ENCODE measurements at regions not wholly inside any gene's neighbourhood (a gene's known extent, or its start where the extent isn't known, plus 50 kb on each side); places are given as distances from the start of the nearest gene placed in this dataset.

GRCh38 chr6:92522589-92522988 is 896.8 kb downstream of the EPHA7 start:
- Histone ChIP-seq H3K4me3 (replicated peaks; ENCODE audit: insufficient read depth, low read length) (no peak overlapping the region), H3K27me3 (ENCODE audit: insufficient read depth, poor library complexity, severe bottlenecking) (no peaks in the 10 kb centered on the region), H3K27ac (replicated peaks) (no peak overlapping the region)
- no peak for DNase-seq (ENCODE audit: low read depth in 1 of 2, low spot score in 1 of 2)
- TF ChIP-seq POLR2AphosphoS5 (IDR thresholded peaks at IDR 0.05; ENCODE audit: low read depth) (no peak), REST (IDR thresholded peaks at IDR 0.05; ENCODE audit: insufficient replicate concordance, low read depth) (no peak), SPI1 (IDR thresholded peaks at IDR 0.05; ENCODE audit: borderline replicate concordance, low read depth) (no peak), GABPA (IDR thresholded peaks at IDR 0.05; ENCODE audit: low read depth) (no peak)
- TF ChIP-seq, protein P1, sequence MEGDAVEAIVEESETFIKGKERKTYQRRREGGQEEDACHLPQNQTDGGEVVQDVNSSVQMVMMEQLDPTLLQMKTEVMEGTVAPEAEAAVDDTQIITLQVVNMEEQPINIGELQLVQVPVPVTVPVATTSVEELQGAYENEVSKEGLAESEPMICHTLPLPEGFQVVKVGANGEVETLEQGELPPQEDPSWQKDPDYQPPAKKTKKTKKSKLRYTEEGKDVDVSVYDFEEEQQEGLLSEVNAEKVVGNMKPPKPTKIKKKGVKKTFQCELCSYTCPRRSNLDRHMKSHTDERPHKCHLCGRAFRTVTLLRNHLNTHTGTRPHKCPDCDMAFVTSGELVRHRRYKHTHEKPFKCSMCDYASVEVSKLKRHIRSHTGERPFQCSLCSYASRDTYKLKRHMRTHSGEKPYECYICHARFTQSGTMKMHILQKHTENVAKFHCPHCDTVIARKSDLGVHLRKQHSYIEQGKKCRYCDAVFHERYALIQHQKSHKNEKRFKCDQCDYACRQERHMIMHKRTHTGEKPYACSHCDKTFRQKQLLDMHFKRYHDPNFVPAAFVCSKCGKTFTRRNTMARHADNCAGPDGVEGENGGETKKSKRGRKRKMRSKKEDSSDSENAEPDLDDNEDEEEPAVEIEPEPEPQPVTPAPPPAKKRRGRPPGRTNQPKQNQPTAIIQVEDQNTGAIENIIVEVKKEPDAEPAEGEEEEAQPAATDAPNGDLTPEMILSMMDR (IDR thresholded peaks at IDR 0.05; ENCODE audit: insufficient read depth, low read length): no peak

DNA sequence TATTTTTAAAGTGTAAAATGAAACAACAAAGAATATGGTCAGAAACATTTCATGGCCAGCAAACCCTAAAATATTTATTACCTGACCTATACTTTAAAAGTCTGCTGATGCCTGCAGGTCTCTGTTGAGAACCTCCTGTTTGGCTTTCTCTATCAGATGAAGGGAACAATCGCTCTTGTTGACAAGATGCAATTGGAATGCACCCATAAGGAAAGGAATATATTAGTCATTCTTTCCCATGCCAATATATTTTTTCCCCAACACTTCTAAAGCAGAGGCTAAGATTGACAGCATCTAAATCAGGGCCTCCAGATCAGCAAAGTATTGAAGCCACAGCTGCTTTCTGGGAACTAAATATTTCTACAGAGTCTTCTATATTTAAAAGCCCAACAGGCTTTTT is 897.8 kb downstream of the EPHA7 start:
- TF ChIP-seq, protein P1 (IDR thresholded peaks at IDR 0.05; ENCODE audit: insufficient read depth, low read length): no peak
- TF ChIP-seq SPI1 (IDR thresholded peaks at IDR 0.05; ENCODE audit: borderline replicate concordance, low read depth): no peak
- TF ChIP-seq POLR2AphosphoS5 (IDR thresholded peaks at IDR 0.05; ENCODE audit: low read depth): no peak
- TF ChIP-seq GABPA (IDR thresholded peaks at IDR 0.05; ENCODE audit: low read depth): no peak
- no peak for TF ChIP-seq REST (IDR thresholded peaks at IDR 0.05; ENCODE audit: insufficient replicate concordance, low read depth)
- H3K27me3 ChIP-seq (ENCODE audit: insufficient read depth, poor library complexity, severe bottlenecking): no peaks in the 10 kb centered on the region
- no peak for DNase-seq (ENCODE audit: low read depth in 1 of 2, low spot score in 1 of 2)
- no peak overlapping the region for H3K4me3 ChIP-seq (replicated peaks; ENCODE audit: insufficient read depth, low read length)
- H3K27ac ChIP-seq (replicated peaks): no peak overlapping the region

DNA sequence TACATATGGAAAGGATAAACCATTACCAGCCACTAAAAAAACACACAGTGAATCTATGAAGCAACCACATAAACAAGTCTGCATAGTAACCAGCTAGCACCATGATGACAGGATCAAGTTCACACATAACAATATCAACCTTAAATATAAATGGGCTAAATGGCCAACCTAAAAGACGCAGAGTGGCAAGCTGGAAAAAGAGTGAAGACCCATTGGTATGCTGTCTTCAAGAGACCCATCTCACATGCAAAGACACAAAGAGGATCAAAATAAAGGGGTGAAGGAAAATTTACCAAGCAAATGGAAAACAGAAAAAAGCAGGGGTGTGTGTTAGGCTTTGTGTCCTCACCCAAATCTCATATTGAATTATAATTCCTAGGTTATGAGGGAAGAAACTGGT is 909.2 kb downstream of the EPHA7 start:
- DNase-seq (ENCODE audit: low read depth in 1 of 2, low spot score in 1 of 2): no peak
- Histone ChIP-seq H3K4me3 (replicated peaks; ENCODE audit: insufficient read depth, low read length) (no peak overlapping the region), H3K27me3 (ENCODE audit: insufficient read depth, poor library complexity, severe bottlenecking) (no peaks in the 10 kb centered on the region), H3K27ac (replicated peaks) (no peak overlapping the region)
- TF ChIP-seq, protein P1 (IDR thresholded peaks at IDR 0.05; ENCODE audit: insufficient read depth, low read length): no peak
- TF ChIP-seq REST (IDR thresholded peaks at IDR 0.05; ENCODE audit: insufficient replicate concordance, low read depth) (no peak), GABPA (IDR thresholded peaks at IDR 0.05; ENCODE audit: low read depth) (no peak), POLR2AphosphoS5 (IDR thresholded peaks at IDR 0.05; ENCODE audit: low read depth) (no peak), SPI1 (IDR thresholded peaks at IDR 0.05; ENCODE audit: borderline replicate concordance, low read depth) (no peak)
